GM21367 (cell line): ENCODE measurements at regions not wholly inside any gene's neighbourhood (a gene's known extent, or its start where the extent isn't known, plus 50 kb on each side); places are given as distances from the start of the nearest gene placed in this dataset.

Source experiments
- ATAC-seq: cut with Tn5 transposase; IDR thresholded peaks from one replicate; pipeline ENCODE4 v1.9.1; 2021; ENCODE audit not compliant: unreplicated experiment

DNA sequence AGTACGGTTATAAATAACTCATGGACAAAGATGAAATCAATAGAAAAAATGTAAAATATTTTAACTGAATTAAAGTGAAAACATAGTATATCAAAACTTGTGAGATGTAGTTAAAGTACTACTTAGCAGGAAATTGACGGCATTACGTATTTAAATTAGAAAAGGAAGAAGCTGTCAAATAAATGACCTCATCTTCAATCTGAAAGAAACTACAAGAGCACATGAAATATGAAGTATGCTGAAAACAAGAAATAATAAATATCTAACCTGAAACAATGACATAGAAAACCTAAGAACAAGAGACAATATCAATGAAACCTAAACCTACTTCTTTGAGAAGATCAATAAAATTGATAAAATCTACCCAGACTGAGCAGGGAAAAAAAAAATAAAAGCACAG lies 122.2 kb upstream of the PDE4B start:
- ATAC-seq = no peak

DNA sequence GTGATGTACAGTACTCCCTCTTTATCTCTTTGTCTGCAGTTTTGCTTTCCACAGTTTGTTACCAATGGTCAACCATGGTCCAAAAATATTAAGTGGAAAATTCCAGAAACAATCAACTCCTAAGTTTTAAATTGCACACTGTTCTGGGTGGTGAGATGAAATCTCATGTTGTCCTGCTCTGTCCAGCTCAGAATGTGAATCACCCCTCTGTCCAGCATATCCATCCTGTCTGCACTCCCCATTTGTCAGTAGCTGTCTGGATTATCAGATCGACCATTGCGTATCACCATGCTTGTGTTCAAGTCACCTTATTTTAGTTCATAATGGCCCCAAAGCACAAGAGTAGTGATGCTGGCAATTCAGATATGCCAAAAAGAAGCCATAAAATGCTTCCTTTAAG lies 118.2 kb upstream of the PDE4B start:
- ATAC-seq = no peak

DNA sequence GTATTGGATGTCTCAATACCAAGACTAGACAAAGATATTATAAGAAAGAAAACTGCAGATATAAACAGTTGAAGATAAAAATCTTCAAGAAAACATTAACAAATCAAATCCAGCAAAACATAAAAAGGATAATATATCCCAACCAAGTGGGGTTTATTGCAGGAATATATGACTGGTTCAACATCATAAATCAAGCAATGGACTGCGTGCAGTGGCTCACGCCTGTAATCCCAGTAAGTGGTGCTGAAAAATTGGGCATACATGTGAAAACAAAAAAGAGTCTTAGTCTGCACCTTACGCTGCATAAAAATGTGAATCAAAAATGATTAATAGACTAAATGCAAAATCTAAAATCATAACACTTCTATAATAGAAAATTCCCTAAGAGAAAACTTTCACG lies 112.9 kb upstream of the PDE4B start:
- no peak for ATAC-seq

DNA sequence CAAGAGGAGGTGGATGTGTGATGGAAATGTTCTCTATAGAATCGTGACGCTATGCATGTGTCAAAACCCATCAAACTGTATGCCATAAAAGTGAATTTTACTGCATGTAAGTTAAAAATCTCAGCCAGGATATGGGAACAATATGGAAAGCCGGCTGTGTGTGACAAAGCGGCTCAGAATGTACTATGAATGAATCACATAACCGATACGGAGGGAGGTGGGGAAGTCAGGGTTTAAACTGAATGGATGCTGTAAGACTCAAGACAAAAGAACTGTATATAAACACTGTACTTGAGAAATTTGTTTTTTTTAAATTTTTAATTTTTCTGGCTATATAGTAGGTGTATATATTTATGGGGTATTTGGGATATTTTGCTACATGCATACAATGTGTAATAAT lies 111.6 kb upstream of the PDE4B start:
- ATAC-seq = no peak

DNA sequence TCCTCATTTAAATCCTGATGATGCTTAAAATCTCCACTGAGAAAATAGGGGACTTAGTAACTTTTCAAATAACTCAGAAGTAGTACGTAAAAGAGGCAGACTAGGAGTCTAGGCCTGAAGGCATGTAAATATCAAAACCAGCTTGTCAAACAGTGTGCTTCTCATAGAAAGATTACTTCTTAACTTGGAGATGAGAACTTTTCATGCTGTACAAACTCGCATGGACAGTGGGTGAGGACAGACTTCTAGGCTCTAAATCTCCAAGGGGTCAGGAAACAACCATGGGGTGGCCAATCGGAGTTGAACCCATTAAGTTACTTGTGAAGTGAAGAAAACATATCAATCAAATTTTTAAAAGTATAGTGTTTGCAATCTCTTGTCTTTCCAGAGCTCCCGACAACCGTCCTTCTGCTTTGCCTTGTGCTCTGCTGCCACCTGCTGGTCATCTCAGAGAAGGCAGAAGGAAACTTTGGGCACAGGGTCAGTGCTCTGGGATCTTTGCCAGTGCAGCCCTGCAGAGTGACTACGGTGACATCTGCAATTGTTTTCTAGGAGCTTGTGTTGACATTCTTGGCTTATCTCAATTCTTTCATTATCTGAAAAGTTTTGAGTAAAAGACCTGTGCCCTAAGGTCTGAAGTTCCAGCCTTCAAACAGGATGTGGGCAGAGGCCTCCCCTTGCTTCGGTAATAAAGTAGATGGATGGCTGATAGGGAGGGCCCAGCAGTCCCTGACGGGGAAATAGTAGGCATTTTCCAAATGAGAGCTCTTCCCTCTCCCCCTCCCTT lies 105.1 kb upstream of the PDE4B start:
- peak; percentile 94 for ATAC-seq

DNA sequence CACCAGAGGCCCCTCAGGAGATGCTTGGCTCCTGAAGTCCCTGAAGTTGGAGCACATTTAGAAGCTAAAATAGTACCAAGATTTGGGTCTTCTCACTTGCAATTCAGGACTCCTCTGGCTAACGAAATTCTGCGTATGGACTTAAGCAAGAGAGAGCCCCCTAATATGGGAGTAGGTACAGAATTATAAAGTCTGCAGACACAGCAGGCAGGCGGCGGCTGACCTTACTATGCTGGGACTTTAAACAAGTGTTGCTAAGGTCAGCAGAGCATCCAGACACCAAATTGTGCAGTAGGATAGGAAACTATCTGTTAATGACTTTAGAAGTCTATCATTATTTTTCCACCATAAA lies 104.5 kb upstream of the PDE4B start:
- ATAC-seq = no peak

DNA sequence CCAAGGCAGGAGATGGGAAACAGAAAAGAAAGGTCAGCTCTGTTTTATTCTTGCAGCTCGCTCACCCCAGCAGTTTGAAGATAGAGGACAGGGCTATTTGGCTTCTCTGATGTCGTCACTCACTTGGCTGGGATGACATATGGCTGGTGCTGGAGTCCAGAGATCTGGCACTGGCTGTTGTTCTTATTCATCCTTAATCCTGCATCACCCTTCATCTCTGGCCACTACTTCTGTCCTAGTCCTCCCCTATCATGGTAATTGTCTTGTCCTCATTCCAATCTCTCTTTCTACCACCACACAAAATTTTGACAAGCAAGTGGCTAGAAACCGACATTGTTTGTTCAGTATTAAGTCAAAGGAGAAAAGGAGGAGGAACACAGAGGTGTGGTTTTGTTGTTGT lies 103.8 kb upstream of the PDE4B start:
- no peak for ATAC-seq

DNA sequence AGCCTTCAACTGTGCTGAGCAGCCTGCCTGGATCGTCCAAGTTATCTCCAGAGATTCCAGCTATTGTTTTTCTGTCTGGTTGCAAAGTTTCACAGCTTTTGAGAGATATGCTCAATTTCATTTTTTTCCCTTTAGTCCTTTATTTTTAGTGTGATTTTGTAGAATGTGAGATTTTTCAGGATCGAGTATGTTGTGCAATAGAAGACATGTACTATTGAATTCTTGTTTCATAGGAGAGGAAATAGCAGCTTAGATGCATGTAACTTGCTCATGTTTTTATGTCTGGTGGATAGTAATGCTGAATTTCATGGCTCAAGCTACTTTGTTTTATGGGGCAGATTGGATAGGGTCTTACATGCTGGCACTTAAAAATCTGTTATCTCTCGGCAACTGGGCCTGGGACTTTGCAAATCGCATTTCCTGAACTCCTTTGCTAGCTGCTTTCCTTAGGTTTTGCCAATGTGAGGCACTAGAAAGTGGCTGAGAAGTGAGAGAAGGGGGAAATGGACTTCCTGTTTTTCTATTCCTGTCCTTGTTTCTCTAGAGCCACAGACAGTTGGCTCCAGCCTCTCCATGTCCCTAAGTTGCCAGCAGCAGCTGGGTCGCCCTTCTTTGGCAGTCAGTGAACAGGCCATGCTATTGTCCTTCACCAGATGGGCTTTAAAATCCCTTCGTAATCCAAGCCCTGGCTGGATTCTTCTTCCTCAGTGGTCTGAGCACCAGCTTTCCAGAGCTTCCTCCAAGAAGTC lies 101.4 kb upstream of the PDE4B start:
- ATAC-seq = no peak

DNA sequence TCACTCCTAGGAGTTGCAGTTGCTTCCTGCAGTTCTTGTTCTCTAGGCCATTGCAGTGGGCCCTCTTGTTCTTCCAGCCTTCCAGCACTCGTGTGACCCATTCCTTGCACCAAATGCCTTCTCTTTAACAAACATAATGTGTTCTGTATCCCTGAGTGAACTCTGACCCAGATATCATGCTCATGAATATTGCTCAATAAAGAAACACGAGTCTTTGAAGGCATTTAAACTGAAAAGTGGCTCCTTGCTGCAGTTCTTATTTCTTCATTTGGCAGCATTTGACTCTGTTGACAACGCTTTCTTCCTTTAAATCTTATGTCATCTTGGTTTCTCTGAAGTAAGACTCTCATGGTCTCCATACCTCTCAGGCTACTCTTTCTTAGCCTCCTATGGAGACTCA lies 100.7 kb upstream of the PDE4B start:
- ATAC-seq = no peak

DNA sequence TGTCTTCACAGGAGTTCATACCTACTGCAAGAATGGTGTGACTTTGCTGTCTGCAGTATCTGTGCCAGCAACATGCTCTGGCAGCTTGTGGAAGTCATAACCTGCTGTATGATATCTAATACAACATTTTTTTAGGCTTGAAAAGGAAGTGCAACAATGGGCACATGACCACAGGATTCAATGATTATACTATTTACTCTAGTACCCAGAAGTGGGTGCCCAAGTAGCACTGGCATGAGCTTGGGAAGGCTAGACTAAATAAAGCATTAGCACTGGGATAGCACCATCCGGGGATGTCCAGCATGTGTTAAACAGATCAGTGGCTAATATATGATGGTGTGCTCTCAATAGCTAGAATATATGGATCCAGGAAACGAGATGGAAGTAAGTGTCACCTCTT lies 98.6 kb upstream of the PDE4B start:
- no peak for ATAC-seq

DNA sequence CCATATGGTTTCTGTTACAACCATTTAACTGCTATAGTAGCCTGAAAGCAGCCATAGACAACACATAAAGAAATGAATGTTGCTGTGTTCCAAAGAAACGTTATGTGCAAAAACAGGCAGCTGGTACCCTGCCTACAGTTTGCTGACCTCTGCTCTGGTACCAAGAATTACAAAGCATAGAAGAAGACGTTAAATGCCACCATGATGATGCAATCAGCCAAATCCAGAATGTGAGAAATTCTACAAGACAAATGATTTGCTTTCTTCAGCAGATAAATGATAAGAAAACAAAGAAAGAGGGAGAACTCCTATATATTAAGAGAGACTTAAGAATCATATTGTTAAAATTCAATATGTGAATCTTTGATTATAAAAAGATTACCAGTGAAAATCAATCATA lies 97.8 kb upstream of the PDE4B start:
- ATAC-seq = no peak

DNA sequence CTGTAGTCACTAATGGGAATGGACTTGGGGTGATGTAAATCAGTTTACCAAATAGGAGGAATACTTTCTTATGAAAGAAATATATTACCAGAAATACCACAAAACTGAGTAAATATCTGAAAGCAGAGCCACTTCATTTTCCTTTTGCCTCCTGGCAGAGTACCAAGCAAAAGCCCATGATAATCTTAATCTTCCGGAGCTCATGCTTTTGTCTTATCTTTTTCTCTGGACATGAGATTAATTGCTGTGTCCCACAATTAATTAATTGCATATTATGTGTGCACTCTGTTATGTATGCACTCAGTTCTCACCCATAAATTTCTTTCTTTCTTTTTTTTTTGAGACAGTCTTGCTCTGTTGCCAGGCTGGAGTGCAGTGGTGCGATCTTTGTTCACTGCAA lies 94.1 kb upstream of the PDE4B start:
- no peak for ATAC-seq

DNA sequence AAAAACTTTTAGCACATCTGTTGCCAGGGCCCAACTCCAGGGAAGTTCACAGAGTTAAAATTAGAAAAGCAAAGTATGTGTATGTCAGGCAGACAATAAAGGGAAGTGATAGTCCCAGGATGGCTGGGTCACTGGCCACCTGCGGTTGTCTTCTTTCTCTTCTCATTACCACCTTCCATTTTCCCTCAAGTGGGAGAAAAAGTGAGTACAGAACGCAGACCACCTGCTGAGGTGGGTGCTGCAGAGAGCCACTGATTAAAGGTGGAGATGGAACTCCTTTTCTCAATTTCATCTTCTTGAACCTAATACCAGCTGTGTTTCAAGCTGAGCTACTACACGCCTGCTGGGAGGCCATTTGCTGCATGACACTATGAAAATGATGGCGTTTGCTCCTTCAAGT lies 88.8 kb upstream of the PDE4B start:
- no peak for ATAC-seq

DNA sequence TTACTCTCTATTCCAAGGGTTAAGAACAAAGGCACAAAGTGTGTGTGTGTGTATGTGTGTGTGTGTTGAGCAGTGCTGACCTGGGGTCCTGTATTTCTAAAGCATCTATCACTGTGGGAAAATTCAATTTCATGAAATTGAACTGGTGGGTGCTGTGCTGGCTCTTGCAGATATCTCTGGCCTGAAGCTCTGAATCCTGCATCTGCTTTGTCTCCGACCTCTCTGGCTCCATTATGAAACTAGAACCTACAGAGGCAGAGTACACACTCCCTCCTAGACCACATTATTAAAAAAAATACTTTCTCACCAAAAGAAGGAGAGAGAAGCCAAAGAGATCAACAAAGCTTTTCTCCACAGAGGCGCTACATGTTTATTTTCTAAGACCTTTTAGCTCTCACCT lies 88.4 kb upstream of the PDE4B start:
- peak; percentile 85 for ATAC-seq

DNA sequence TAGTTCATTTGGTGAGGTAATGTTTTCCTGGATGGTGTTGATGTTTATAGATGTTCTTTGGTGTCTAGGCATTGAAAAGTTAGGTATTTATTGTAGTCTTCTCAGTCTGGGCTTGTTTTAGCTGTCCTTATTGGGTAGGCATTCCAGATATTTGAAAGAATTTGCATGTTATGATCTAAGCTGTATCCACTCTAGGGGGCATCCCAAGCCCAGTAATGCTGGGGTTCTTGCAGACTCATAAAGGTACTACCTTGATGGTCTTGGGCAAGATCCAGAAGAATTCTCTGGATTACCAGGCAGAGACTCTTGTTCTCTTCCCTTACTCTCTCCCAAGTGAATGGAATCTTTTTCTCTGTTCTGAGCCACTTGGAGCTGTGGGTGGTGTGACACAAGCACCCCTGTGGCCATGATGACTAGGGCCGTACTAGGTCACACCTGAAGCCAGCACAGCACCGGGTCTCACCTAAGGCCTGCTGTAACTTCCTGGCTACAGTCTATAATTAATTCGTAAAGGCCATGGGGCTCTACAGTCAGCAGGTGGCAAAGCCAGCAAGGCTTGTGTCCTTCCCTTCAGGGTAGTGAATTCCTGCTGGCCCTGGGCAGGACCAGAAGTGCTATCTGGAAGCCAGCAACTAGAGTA lies 74.8 kb upstream of the PDE4B start:
- no peak for ATAC-seq

DNA sequence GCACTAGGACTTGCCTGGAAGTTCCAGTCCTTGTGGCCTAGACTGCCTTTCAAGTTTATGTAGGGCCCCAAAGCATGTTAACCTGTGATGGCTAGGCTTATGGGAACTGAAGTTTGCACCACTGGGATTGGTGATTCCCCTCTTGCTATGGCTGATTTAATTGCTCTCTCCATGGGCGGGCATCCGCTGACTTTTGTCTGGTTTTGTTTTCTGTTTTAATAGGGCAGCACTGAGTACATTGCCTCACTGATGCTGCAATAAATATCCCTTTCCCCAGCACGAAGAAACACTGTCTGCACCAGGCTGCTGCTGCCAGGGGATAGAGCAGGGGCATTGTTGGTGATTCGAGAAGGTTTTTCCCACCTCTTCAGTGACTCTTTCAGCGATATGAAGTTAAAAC lies 73.3 kb upstream of the PDE4B start:
- peak; percentile 58 for ATAC-seq

DNA sequence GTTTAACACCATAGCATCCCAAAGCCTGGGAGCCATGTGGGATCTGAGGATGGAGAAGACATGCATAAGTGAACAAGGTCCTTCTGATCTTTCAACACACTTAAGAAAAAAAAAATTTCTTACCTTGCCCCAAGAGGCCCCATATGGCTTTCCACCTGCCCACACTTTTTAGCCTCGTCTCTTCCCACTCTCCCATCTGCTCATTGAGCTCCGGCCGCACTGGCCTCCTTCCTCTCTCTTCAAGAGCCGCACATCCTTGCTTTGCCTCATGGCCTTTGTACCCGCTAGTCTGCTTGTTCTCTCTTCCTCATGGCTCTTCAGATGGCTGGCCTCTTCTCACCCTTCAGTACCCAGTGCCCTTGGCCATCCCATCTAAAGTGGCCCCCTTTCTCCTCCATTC lies 70.2 kb upstream of the PDE4B start:
- no peak for ATAC-seq

DNA sequence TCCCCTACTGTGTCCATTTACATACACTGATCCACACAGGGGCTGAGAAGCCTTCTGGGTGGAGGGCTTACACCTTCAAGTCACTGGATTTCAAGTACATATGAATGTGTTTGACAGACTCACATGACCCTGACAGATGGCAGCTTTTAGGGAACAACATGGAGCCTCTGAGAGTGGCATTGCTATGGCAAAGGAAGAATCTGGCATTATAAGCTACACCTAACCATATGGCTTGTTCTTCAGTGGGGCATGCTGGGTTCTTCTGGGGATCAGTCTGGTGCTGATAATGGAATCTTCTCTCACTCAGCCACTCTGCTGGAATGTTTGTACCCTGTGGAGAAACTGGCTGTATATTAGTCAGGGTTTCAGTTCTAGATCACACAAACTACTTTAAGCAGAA lies 68.5 kb upstream of the PDE4B start:
- no peak for ATAC-seq

DNA sequence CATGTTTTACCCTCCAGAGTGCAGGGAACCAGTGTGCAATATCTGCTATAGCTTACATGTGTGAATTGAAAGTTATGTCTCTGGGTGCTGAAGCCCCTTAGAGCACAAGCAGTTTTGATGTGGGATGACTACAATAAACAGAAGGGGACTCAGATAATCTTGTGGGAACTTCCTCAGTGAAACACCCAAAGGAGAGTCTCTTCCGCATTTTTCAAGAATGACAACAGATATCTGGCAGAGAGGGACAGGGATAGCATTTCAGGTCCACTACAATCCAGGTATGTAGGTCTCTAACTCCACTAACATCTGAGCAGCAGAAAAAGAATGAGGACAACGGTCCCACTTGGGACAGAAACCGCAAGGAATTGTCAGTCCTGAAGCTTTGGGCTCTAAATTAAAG lies 67.6 kb upstream of the PDE4B start:
- no peak for ATAC-seq

DNA sequence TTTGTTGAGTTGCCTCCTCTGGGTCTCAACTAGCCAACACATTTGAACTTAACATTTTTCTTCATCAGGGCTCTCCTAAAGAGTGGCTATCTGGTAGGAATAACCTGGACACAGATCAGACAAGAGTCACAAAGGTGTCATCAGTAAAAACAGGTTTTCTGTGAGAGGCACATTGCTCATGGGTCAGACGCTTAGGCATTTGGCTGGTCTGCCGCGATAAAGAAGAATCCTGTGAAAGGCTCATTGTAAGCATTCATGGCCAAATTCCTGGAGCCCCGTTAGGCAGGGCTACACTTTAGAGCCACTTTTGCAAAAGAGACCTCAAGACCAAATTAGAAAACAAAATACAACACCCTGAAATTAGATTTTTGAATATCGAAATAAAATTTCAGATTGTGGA lies 64.2 kb upstream of the PDE4B start:
- ATAC-seq = no peak

DNA sequence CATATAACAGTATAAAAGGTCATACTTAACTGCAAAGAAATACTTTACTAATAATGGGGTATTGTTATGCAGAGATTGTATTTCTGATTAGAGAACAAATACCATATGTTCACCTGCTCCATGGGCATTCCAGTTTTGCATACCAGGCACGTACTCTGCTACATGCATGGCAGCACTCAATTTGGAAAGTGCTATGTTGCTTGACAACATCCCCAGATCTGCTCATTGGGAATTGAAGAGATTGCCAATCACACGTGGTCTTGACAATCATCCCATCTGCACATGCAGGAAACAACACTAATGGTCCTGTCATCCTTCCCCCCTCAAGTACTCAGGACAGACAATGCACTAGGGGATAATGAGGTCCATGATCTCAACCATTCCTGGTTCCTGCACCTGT lies 63.4 kb upstream of the PDE4B start:
- ATAC-seq = no peak

DNA sequence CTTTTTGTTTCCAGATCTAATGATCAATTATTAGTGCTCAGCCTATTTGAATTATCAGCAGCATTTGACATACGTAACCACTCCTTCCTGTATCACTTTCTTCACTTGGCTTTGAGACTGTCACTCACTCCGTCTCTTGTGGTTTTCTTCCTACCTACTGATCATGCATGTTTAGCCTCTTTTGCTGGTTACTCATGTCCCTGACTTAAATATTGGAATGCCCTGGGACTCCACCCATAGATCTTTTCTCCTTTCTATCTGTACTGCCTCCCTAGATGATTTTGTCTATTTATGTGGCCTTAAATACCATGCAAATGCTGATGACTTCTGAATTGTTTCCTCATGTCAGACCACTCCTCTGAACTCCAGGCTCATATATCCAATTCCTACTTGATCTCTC lies 57.7 kb upstream of the PDE4B start:
- ATAC-seq = no peak
